Nephron progenitor cell (in vitro differentiated cells): ENCODE measurements at regions not wholly inside any gene's neighbourhood (a gene's known extent, or its start where the extent isn't known, plus 50 kb on each side); places are given as distances from the start of the nearest gene placed in this dataset.

Experiments used
- DNase-seq: peaks from one replicate; pipeline ENCODE4 v3.0.0; 2021
- H3K27ac Mint-ChIP-seq: 2 replicates; pipeline ENCODE4 v1.8.0; 2021; ENCODE audit warnings: mild to moderate bottlenecking, moderate library complexity, mixed read lengths
- H3K27me3 Mint-ChIP-seq: 2 replicates; pipeline ENCODE4 v1.8.0; 2021; ENCODE audit warnings: mild to moderate bottlenecking, low read depth, mixed read lengths; ENCODE audit not compliant: poor library complexity
- H3K36me3 Mint-ChIP-seq: 2 replicates; pipeline ENCODE4 v1.8.0; 2021; ENCODE audit warnings: low read depth, mixed read lengths
- H3K4me1 Mint-ChIP-seq: 2 replicates; pipeline ENCODE4 v1.8.0; 2021; ENCODE audit warnings: mixed read lengths
- H3K4me3 Mint-ChIP-seq: 2 replicates; pipeline ENCODE4 v1.8.0; 2021; ENCODE audit warnings: mild to moderate bottlenecking, moderate library complexity, mixed read lengths
- H3K9me3 Mint-ChIP-seq: 2 replicates; pipeline ENCODE4 v1.8.0; 2021; ENCODE audit warnings: mild to moderate bottlenecking, moderate library complexity, mixed read lengths
- CTCF ChIP-seq: fragments of 200-600 bp; sonication (generic); IDR thresholded peaks from 2 replicates; pipeline ENCODE4 v1.5.0; 2021; ENCODE audit warnings: antibody characterized with exemption

GRCh38 chr2:4992226-4992625, 700.0 kb upstream of the SOX11 start:
- TF ChIP-seq CTCF = no peak
- Mint-ChIP-seq H3K27me3 (no peaks in the 10 kb centered on the region), H3K4me3 (no peak overlapping the region), H3K36me3 (no peaks in the 10 kb centered on the region), H3K27ac (no peak overlapping the region), H3K4me1 (peaks cover 7% of the 10 kb centered on the region), H3K9me3 (peaks cover 7% of the 10 kb centered on the region)
- no peak for DNase-seq

- Mint-ChIP-seq H3K27me3 (no peaks in the 10 kb centered on the region), H3K4me3 (no peak overlapping the region), H3K36me3 (no peaks in the 10 kb centered on the region), H3K4me1 (peaks cover 7% of the 10 kb centered on the region), H3K9me3 (peaks cover 7% of the 10 kb centered on the region), H3K27ac (no peak overlapping the region)
- no peak for TF ChIP-seq CTCF
- no peak for DNase-seq
These were observed 696.7 kb upstream of the SOX11 start for GRCh38 chr2:4995466-4995865.

- no peak for TF ChIP-seq CTCF
- Mint-ChIP-seq H3K27ac (no peak overlapping the region), H3K9me3 (peaks cover 8% of the 10 kb centered on the region), H3K36me3 (no peaks in the 10 kb centered on the region), H3K4me3 (no peak overlapping the region), H3K27me3 (no peaks in the 10 kb centered on the region), H3K4me1 (no peaks in the 10 kb centered on the region)
- DNase-seq = no peak
These were observed 684.6 kb upstream of the SOX11 start for GRCh38 chr2:5007596-5007995.

- H3K36me3 Mint-ChIP-seq = peaks cover 12% of the 10 kb centered on the region
- no peak for DNase-seq
- H3K4me3 Mint-ChIP-seq = no peak overlapping the region
These were observed 672.9 kb upstream of the SOX11 start for GRCh38 chr2:5019324-5019723.

GRCh38 chr2:5020116-5020875, 671.9 kb upstream of the SOX11 start:
- H3K36me3 Mint-ChIP-seq = peaks cover 12% of the 10 kb centered on the region
- peaks cover 27% of the 10 kb centered on the region for H3K9me3 Mint-ChIP-seq
- H3K27me3 Mint-ChIP-seq = peaks cover 2% of the 10 kb centered on the region
- DNase-seq = no peak
- no peak overlapping the region for H3K4me3 Mint-ChIP-seq
- no peaks in the 10 kb centered on the region for H3K4me1 Mint-ChIP-seq
- H3K27ac Mint-ChIP-seq = no peak overlapping the region
- TF ChIP-seq CTCF = no peak

More at GRCh38 chr2:5019324-5019723, 672.9 kb upstream of the SOX11 start:
- Mint-ChIP-seq H3K27me3 (peaks cover 6% of the 10 kb centered on the region), H3K9me3 (peaks cover 29% of the 10 kb centered on the region), H3K27ac (no peak overlapping the region), H3K4me1 (no peaks in the 10 kb centered on the region)
- no peak for TF ChIP-seq CTCF

GRCh38 chr2:5021136-5021535, 671.0 kb upstream of the SOX11 start:
- Mint-ChIP-seq H3K27me3 (peaks cover 2% of the 10 kb centered on the region), H3K27ac (no peak overlapping the region), H3K4me3 (no peak overlapping the region), H3K9me3 (peaks cover 26% of the 10 kb centered on the region), H3K4me1 (no peaks in the 10 kb centered on the region), H3K36me3 (peaks cover 12% of the 10 kb centered on the region)
- TF ChIP-seq CTCF = no peak
- DNase-seq = no peak
